NCI-H1105 (cell line): ENCODE measurements at regions not wholly inside any gene's neighbourhood (a gene's known extent, or its start where the extent isn't known, plus 50 kb on each side); places are given as distances from the start of the nearest gene placed in this dataset.
"Not testable (repeated sequence)": the region's sequence is repeated elsewhere in the genome, so short reads cannot be mapped to it uniquely, and the experiment has no call there.

ENCODE experiments used
- DNase-seq: peaks from one replicate; lab custom pipeline; 2025; lab: John Stamatoyannopoulos, UW

GRCh38 chr2:149709496-149710263 lies 122.1 kb upstream of the MMADHC start:
- DNase-seq = no peak

DNA sequence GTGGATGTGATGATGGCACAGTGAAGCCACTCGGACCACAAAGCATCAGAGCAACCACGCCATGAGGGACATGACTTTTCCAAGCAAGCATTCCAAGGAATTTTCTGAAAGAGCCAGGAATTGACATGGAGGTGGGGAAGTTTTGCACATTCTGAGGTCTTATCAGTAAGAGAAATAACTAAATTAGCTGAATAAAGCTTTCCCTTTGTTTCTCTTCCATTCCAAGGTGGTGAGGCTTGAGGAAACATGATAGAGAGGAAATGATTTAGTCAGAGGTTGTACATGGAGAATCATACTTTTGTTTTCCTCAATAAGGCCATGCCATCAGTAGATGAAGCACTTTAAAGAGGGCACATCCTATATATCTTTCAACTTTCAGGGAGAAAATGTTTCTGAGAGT lies 115.7 kb upstream of the MMADHC start:
- DNase-seq = no peak

DNA sequence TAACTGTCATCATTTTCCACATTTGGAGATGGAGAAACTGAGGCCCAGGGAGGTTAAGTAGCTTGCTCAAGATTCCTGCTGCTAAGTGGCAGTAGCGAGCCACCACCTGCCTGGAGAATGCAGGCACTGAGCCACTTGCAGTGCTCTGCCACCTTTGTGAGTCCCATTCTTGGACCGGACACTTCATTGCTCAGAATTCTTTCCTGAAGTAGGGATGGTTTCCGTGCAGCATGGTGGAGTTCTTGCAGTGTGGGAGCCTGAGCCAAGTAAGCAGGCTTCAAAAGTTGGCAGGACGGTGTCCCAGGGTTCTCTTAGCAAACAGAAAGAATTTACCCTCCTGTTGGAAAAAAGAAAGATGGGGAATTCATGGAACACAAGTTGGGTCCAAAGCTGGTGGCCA lies 115.0 kb upstream of the MMADHC start:
- no peak for DNase-seq

GRCh38 chr2:149701241-149701640 lies 113.7 kb upstream of the MMADHC start:
- DNase-seq = no peak

DNA sequence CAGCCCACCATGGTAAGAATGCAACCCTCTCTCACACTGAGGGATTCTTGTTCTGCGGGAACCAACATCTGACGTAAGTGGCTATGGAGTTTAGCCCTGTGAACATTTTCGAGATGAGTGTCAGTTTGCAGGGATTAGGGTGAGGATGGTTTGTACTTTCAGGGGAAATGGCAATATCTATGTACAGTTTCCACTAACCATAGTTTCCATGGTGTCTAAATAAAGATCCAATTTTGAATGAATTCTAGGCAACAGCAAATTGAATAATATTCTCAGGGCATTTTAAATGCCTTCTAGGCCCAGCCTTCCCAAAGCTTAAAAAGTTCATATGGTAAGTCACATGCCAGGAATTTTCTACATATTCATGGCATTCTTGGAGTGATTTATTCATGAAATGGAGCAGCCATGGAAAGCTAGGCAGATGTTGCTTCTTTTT lies 105.4 kb upstream of the MMADHC start:
- no peak for DNase-seq

- DNase-seq = no peak
Measured at GRCh38 chr2:149690825-149691224, 103.2 kb upstream of the MMADHC start.

GRCh38 chr2:149687052-149687427 lies 99.5 kb upstream of the MMADHC start:
- no peak for DNase-seq

DNA sequence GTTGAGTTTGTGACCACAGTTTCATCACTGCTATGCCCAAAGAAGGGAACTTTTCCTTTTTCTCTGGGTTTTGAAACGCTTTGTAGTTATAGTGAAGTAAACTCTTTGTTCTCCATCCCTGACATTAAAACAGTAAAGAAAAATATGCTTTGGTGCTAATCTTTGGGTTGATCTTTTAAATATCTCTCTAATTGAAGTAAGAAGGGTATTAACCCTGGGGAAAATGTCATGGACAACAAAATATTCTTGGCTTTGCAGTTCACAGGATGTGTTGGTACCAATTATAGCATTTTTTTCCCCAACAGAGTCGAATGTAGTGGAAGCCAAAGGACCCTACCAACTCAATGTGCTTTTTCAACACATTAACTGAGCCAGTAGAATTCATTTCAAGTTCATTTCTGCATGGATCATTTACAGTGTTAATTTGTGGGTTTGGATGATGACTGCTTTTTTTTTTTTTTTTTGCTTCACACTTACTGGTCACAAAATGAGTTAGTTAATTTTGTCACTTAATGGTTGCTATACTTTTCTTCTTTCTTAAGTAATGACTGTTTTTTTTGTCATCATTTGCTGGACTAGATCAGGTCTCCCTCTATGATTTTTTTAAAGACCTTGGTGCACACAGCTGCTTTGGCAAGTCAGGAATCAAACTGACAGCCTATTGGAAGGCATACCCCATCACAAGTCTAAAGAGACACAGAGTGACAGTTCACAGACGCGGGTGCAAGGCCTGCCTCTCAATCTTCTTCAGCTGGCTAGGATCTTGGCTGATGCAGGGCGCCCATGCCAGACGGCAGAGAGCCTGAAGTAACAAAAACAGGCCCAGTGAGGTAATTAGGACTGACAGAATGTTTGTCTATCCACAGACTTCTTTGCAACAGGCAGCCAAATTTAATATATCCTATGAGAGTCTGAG lies 98.8 kb upstream of the MMADHC start:
- no peak for DNase-seq

- not testable (repeated sequence) for DNase-seq
Measured at GRCh38 chr2:149685401-149685800, 97.8 kb upstream of the MMADHC start.

- no peak for DNase-seq
Measured at GRCh38 chr2:149679286-149679685, 91.7 kb upstream of the MMADHC start.

DNA sequence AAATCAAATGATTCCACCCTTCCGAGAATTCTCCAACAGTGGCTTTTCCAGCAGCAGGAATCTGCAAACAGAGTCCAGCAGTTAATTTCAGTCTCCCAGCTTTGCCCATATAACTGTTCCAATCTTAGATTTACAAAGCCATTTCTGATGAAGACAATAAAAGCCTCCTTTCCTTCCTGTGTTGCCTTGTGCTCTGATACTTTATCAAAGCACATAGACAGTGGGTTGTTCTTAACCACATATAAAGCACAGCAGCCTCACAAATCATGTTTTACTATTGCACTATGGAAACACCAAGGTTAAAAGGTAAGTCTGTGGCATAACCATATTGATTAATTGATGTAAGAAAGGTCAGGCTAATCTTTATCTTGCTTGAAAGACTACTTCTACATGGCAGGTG lies 89.8 kb upstream of the MMADHC start:
- no peak for DNase-seq

DNA sequence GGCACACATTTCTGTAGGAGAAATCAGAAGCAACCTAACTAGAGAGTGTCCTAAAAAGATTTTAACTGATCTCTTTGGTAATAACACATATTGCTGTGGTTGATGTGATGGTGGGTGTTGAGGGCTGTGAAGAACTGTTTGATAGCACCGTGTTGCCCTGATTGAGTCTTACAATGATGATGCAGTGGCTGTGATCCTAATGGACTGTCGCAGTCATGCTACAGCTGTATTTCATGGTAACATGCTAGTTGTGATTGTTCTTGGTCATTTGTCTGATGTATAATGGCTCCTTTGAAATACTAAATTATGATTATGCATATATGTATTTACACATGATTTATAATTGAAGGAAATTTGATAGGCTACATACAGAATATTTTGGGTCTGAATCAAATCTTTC lies 82.5 kb upstream of the MMADHC start:
- DNase-seq = no peak

- no peak for DNase-seq
Measured at GRCh38 chr2:149666809-149667320, 79.3 kb upstream of the MMADHC start.

DNA sequence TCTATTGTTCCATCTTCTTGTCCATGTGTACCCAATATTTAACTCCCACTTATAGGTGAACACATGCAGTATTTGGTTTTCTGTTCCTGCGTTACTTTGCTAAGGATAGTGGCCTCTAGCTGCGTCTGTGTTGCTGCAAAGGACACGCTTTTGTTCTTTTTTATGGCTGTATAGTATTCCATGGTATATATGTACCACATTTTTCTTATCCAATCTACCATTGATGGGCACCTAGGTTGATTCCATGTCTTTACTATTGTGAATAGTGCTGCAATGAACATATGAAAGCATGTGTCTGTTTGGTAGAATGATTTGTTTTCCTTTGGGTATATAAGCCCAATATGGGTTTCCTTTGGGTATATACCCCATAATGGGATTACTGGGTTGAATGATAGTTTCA lies 77.3 kb upstream of the MMADHC start:
- DNase-seq = no peak

GRCh38 chr2:149662556-149662955 lies 75.0 kb upstream of the MMADHC start:
- DNase-seq = no peak

DNA sequence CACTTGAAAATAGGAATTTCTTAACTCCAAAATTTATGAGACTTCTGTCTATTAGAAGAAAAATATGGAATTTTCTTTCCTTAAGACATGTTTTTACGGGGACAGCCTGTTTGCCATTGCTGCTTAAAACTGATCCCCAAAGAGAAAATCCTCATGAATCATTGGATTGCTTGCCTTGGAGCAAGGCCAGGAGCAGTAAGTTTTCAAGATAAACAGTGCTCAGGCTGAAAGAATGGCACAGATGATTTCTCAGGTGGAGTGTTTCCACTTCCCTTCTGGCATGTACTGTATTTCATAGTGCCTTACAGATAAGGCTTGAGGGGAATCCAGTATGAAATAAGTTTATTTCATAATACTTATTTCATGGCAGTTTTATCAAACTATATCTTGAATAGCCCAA lies 74.3 kb upstream of the MMADHC start:
- DNase-seq = peak; percentile 11

DNA sequence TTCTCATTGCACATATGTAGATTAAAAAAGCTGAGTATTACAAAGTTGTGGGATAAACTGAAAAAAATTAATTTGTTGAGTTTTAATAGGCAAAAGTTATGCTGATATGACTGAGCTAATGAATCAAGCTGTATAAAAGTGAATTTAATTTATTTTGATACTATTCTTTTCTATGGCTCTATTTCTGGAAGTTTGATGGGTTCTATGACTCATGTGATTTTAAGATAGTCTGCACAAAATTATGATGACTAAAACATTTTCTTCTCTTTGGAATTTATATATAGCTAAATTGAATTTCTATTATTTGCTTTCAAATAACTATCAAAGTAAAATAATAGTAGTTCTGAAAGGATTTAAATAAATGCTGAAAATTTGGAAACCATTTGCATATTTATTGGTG lies 71.0 kb upstream of the MMADHC start:
- DNase-seq = no peak

GRCh38 chr2:149657401-149658040 lies 69.9 kb upstream of the MMADHC start:
- DNase-seq = peak; percentile 51

GRCh38 chr2:149656996-149657395 lies 69.4 kb upstream of the MMADHC start:
- DNase-seq = no peak

DNA sequence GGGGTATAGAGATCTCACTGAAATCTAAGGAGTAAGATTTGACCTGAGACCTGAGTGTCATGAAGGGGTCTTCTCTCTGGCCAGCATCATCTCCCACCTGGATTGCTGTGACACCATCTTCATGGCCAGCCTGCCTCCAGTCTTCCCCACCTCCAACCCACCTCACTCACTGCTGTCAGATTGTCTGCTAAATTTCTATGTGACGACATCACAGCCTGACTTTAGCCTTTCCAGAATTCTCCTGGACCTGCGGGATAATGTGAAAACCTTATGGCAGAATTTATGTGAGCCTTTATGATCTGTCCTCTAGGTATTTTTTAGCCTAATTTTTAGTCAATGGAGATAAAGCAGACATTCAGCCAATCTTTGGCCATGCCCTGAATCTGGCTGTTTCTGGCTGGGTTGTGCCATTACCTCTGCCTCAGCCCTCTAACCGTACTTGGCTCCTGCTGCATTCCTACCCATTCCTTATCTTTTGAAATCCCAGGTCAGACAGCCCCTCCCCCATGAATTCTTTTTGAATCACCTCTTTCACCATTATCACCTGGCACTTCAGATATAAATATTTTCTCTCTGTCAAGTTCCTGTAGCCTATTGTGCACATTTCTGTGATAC lies 66.4 kb upstream of the MMADHC start:
- no peak for DNase-seq

- DNase-seq = no peak
Measured at GRCh38 chr2:149652926-149653325, 65.4 kb upstream of the MMADHC start.

GRCh38 chr2:149652526-149652925 lies 65.0 kb upstream of the MMADHC start:
- DNase-seq = no peak
